ENCODE measurements at regions not wholly inside any gene's neighbourhood (a gene's known extent, or its start where the extent isn't known, plus 50 kb on each side); places are given as distances from the start of the nearest gene placed in this dataset.

DNA sequence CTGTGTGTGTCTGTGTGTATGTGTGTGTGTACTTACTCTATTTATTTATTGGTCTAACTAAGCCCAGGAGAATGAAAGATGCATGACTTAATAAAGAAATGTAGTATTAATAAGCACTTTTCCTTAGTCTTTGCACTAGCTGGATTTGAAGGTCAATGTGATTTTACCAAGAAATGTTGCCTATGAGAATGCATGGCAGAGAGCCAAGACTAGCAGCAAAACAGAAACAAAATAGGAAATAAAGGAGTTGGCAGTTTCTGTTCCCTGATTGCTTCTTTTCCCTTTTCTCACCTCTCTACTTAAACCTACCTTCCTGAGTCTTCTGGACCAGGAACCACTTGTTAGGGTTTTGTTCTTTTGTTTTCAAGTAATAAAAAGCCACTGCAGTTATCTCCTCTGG is 286.1 kb downstream of the KCTD12 start:
- no peak for DNase-seq (ENCODE audit: low read depth in 1 of 2, low spot score in 1 of 2)
- Histone ChIP-seq H3K27ac (replicated peaks) (no peak overlapping the region), H3K4me3 (replicated peaks; ENCODE audit: insufficient read depth, low read length) (no peak overlapping the region), H3K27me3 (ENCODE audit: insufficient read depth, poor library complexity, severe bottlenecking) (no peaks in the 10 kb centered on the region)
- TF ChIP-seq, protein P1, sequence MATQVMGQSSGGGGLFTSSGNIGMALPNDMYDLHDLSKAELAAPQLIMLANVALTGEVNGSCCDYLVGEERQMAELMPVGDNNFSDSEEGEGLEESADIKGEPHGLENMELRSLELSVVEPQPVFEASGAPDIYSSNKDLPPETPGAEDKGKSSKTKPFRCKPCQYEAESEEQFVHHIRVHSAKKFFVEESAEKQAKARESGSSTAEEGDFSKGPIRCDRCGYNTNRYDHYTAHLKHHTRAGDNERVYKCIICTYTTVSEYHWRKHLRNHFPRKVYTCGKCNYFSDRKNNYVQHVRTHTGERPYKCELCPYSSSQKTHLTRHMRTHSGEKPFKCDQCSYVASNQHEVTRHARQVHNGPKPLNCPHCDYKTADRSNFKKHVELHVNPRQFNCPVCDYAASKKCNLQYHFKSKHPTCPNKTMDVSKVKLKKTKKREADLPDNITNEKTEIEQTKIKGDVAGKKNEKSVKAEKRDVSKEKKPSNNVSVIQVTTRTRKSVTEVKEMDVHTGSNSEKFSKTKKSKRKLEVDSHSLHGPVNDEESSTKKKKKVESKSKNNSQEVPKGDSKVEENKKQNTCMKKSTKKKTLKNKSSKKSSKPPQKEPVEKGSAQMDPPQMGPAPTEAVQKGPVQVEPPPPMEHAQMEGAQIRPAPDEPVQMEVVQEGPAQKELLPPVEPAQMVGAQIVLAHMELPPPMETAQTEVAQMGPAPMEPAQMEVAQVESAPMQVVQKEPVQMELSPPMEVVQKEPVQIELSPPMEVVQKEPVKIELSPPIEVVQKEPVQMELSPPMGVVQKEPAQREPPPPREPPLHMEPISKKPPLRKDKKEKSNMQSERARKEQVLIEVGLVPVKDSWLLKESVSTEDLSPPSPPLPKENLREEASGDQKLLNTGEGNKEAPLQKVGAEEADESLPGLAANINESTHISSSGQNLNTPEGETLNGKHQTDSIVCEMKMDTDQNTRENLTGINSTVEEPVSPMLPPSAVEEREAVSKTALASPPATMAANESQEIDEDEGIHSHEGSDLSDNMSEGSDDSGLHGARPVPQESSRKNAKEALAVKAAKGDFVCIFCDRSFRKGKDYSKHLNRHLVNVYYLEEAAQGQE (IDR thresholded peaks at IDR 0.05; ENCODE audit: insufficient replicate concordance, low read depth), result no peak
- TF ChIP-seq POLR2AphosphoS5 (IDR thresholded peaks at IDR 0.05; ENCODE audit: low read depth) (no peak), GABPA (IDR thresholded peaks at IDR 0.05; ENCODE audit: low read depth) (no peak), SPI1 (IDR thresholded peaks at IDR 0.05; ENCODE audit: borderline replicate concordance, low read depth) (no peak)
- TF ChIP-seq, protein P2, sequence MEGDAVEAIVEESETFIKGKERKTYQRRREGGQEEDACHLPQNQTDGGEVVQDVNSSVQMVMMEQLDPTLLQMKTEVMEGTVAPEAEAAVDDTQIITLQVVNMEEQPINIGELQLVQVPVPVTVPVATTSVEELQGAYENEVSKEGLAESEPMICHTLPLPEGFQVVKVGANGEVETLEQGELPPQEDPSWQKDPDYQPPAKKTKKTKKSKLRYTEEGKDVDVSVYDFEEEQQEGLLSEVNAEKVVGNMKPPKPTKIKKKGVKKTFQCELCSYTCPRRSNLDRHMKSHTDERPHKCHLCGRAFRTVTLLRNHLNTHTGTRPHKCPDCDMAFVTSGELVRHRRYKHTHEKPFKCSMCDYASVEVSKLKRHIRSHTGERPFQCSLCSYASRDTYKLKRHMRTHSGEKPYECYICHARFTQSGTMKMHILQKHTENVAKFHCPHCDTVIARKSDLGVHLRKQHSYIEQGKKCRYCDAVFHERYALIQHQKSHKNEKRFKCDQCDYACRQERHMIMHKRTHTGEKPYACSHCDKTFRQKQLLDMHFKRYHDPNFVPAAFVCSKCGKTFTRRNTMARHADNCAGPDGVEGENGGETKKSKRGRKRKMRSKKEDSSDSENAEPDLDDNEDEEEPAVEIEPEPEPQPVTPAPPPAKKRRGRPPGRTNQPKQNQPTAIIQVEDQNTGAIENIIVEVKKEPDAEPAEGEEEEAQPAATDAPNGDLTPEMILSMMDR (IDR thresholded peaks at IDR 0.05; ENCODE audit: insufficient read depth, low read length), result no peak

- no peak overlapping the region for H3K4me3 ChIP-seq (replicated peaks; ENCODE audit: insufficient read depth, low read length)
- H3K27me3 ChIP-seq (ENCODE audit: insufficient read depth, poor library complexity, severe bottlenecking), result no peaks in the 10 kb centered on the region
- H3K27ac ChIP-seq (replicated peaks), result no peak overlapping the region
- no peak for DNase-seq (ENCODE audit: low read depth in 1 of 2, low spot score in 1 of 2)
- TF ChIP-seq SPI1 (IDR thresholded peaks at IDR 0.05; ENCODE audit: borderline replicate concordance, low read depth), result no peak
- no peak for TF ChIP-seq GABPA (IDR thresholded peaks at IDR 0.05; ENCODE audit: low read depth)
- TF ChIP-seq, protein P1 (IDR thresholded peaks at IDR 0.05; ENCODE audit: insufficient replicate concordance, low read depth), result no peak
- TF ChIP-seq POLR2AphosphoS5 (IDR thresholded peaks at IDR 0.05; ENCODE audit: low read depth), result no peak
- TF ChIP-seq, protein P2 (IDR thresholded peaks at IDR 0.05; ENCODE audit: insufficient read depth, low read length), result no peak
Measured at GRCh38 chr13:76597868-76598267, 288.3 kb downstream of the KCTD12 start.

GRCh38 chr13:76596216-76596615 is 290.0 kb downstream of the KCTD12 start:
- Histone ChIP-seq H3K4me3 (replicated peaks; ENCODE audit: insufficient read depth, low read length) (no peak overlapping the region), H3K27me3 (ENCODE audit: insufficient read depth, poor library complexity, severe bottlenecking) (no peaks in the 10 kb centered on the region), H3K27ac (replicated peaks) (no peak overlapping the region)
- no peak for DNase-seq (ENCODE audit: low read depth in 1 of 2, low spot score in 1 of 2)
- no peak for TF ChIP-seq GABPA (IDR thresholded peaks at IDR 0.05; ENCODE audit: low read depth)
- TF ChIP-seq POLR2AphosphoS5 (IDR thresholded peaks at IDR 0.05; ENCODE audit: low read depth), result no peak
- TF ChIP-seq, protein P1 (IDR thresholded peaks at IDR 0.05; ENCODE audit: insufficient replicate concordance, low read depth), result no peak
- TF ChIP-seq, protein P2 (IDR thresholded peaks at IDR 0.05; ENCODE audit: insufficient read depth, low read length), result no peak
- no peak for TF ChIP-seq SPI1 (IDR thresholded peaks at IDR 0.05; ENCODE audit: borderline replicate concordance, low read depth)
